Neuron (in vitro differentiated cells): ENCODE measurements at regions not wholly inside any gene's neighbourhood (a gene's known extent, or its start where the extent isn't known, plus 50 kb on each side); places are given as distances from the start of the nearest gene placed in this dataset.

Experiments used
- H2AFZ ChIP-seq: one replicate; pipeline ENCODE4 v1.6.1; 2013; ENCODE audit warnings: low read depth, mild to moderate bottlenecking, inconsistent platforms, low read length, moderate library complexity
- H3K27me3 ChIP-seq: one replicate; pipeline ENCODE4 v1.6.1; 2013; ENCODE audit warnings: low read length; ENCODE audit not compliant: insufficient read depth
- H3K36me3 ChIP-seq: one replicate; pipeline ENCODE4 v1.6.1; 2013; ENCODE audit warnings: low read length; ENCODE audit not compliant: insufficient read depth
- H3K4me1 ChIP-seq: one replicate; pipeline ENCODE4 v1.6.1; 2013; ENCODE audit warnings: low read length; ENCODE audit not compliant: insufficient read depth
- H3K4me3 ChIP-seq: 2 replicates; pipeline ENCODE4 v1.5.1; 2013; ENCODE audit warnings: mild to moderate bottlenecking, low read length, moderate library complexity
- H3K9me3 ChIP-seq: one replicate; pipeline ENCODE4 v1.6.1; 2013; ENCODE audit warnings: low read length

GRCh38 chr6:23367311-23367710 is 758.7 kb upstream of the NRSN1 start:
- Histone ChIP-seq H3K4me1 (peaks cover 2% of the 10 kb centered on the region), H3K9me3 (no peaks in the 10 kb centered on the region), H3K36me3 (no peaks in the 10 kb centered on the region), H3K27me3 (no peaks in the 10 kb centered on the region), H3K4me3 (no peak overlapping the region), H2AFZ (no peak overlapping the region)

DNA sequence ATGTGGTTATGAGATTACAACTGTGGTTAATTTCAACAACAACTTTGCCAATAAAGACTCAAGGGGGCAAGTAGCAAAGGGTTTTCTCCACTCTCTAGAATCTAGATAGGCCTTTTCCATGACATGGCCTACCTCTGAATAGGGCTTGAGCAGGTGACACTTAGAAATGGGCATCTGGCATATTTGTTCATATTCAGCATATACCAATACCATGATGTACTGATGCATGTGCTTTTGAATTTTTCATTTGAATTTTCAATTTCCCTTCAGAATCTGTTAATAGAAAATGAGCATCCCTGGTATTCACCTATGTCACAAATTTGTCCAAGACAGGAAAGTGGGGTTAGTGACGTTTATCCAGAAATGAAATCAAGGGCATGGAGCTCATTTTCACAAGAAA is 757.5 kb upstream of the NRSN1 start:
- H3K27me3 ChIP-seq: no peaks in the 10 kb centered on the region
- H3K9me3 ChIP-seq: no peaks in the 10 kb centered on the region
- H3K4me3 ChIP-seq: no peak overlapping the region
- H2AFZ ChIP-seq: no peak overlapping the region
- H3K36me3 ChIP-seq: no peaks in the 10 kb centered on the region
- H3K4me1 ChIP-seq: peaks cover 2% of the 10 kb centered on the region

DNA sequence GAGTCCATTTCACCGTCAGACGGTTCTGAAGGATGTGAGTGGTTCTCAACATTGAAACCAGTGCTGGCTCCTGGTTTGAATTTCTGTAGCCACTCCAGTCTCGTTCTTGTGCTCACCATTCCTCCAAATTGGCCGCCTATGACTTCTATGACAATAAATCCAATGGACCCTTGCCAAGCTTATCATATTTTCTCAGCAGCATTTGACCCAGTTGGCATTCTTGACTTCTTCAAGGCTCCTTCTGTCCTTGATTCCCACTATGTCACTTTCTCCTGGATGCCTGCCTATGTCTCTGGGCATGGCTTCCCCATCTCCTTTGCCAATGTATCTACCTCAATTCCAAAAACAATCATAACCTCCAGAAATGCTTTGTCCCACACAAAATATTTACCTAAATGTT is 756.0 kb upstream of the NRSN1 start:
- no peak overlapping the region for H3K4me3 ChIP-seq
- H3K9me3 ChIP-seq: no peaks in the 10 kb centered on the region
- H3K36me3 ChIP-seq: no peaks in the 10 kb centered on the region
- no peaks in the 10 kb centered on the region for H3K27me3 ChIP-seq
- H2AFZ ChIP-seq: no peak overlapping the region
- H3K4me1 ChIP-seq: peaks cover 2% of the 10 kb centered on the region

GRCh38 chr6:23371132-23371915 is 754.7 kb upstream of the NRSN1 start:
- Histone ChIP-seq H2AFZ (no peak overlapping the region), H3K4me1 (peaks cover 2% of the 10 kb centered on the region), H3K27me3 (no peaks in the 10 kb centered on the region), H3K36me3 (no peaks in the 10 kb centered on the region), H3K9me3 (no peaks in the 10 kb centered on the region), H3K4me3 (no peak overlapping the region)

GRCh38 chr6:23377830-23378229 is 748.2 kb upstream of the NRSN1 start:
- Histone ChIP-seq H3K27me3 (no peaks in the 10 kb centered on the region), H3K36me3 (no peaks in the 10 kb centered on the region), H3K9me3 (peaks cover 2% of the 10 kb centered on the region), H2AFZ (no peak overlapping the region), H3K4me3 (no peak overlapping the region), H3K4me1 (no peaks in the 10 kb centered on the region)

GRCh38 chr6:23380465-23380864 is 745.5 kb upstream of the NRSN1 start:
- peaks cover 2% of the 10 kb centered on the region for H3K9me3 ChIP-seq
- H3K4me1 ChIP-seq: no peaks in the 10 kb centered on the region
- no peak overlapping the region for H2AFZ ChIP-seq
- H3K27me3 ChIP-seq: no peaks in the 10 kb centered on the region
- no peak overlapping the region for H3K4me3 ChIP-seq
- H3K36me3 ChIP-seq: no peaks in the 10 kb centered on the region

GRCh38 chr6:23388086-23388783 is 737.8 kb upstream of the NRSN1 start:
- H2AFZ ChIP-seq: no peak overlapping the region
- no peaks in the 10 kb centered on the region for H3K9me3 ChIP-seq
- H3K36me3 ChIP-seq: no peaks in the 10 kb centered on the region
- no peak overlapping the region for H3K4me3 ChIP-seq
- no peaks in the 10 kb centered on the region for H3K4me1 ChIP-seq
- no peaks in the 10 kb centered on the region for H3K27me3 ChIP-seq

DNA sequence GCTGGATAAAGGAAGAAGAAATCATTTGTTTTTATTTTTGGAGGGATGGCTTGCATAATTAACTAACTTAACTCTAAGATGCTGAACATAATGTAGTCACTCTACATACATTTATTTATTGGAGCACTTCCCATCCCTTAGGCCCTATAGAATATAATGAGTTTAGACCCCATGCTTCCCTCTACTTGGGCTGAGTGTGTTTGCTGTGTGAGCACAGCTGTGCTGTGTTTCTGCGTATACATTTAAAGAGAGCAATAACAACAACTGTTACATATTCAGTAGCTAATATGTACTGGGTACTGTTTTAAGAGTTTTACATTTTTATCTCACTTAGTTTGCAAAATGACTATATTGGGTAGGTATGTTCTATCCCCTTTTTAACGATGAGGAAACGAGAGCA is 736.6 kb upstream of the NRSN1 start:
- peaks cover 2% of the 10 kb centered on the region for H3K4me1 ChIP-seq
- H3K36me3 ChIP-seq: no peaks in the 10 kb centered on the region
- H3K9me3 ChIP-seq: no peaks in the 10 kb centered on the region
- no peak overlapping the region for H3K4me3 ChIP-seq
- H3K27me3 ChIP-seq: no peaks in the 10 kb centered on the region
- H2AFZ ChIP-seq: no peak overlapping the region

GRCh38 chr6:23390221-23390620 is 735.8 kb upstream of the NRSN1 start:
- Histone ChIP-seq H3K9me3 (no peaks in the 10 kb centered on the region), H3K4me3 (no peak overlapping the region)

DNA sequence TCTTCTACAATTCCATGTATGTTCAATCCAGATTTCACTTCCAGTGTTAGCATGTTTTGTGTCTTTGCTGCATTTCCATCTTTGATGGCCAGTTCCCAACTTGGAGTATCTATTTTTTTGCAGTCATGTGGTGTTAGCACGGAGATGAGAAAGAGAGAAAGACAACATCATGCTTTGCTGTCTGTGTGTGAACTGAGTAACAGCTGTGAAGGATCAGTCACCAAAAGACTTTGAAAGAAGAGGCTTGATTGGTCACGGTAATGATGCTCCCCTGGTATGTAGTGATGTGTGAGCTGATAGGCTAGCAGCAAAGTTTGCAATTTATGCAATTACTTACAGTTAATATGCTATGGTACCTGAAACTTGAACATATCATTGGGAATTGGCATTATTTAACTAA is 731.3 kb upstream of the NRSN1 start:
- Histone ChIP-seq H2AFZ (no peak overlapping the region), H3K4me3 (no peak overlapping the region), H3K9me3 (no peaks in the 10 kb centered on the region), H3K27me3 (no peaks in the 10 kb centered on the region), H3K4me1 (peaks cover 7% of the 10 kb centered on the region), H3K36me3 (no peaks in the 10 kb centered on the region)

More at GRCh38 chr6:23390221-23390620, 735.8 kb upstream of the NRSN1 start:
- H3K36me3 ChIP-seq: no peaks in the 10 kb centered on the region
- no peaks in the 10 kb centered on the region for H3K27me3 ChIP-seq
- H3K4me1 ChIP-seq: peaks cover 3% of the 10 kb centered on the region
- H2AFZ ChIP-seq: no peak overlapping the region

DNA sequence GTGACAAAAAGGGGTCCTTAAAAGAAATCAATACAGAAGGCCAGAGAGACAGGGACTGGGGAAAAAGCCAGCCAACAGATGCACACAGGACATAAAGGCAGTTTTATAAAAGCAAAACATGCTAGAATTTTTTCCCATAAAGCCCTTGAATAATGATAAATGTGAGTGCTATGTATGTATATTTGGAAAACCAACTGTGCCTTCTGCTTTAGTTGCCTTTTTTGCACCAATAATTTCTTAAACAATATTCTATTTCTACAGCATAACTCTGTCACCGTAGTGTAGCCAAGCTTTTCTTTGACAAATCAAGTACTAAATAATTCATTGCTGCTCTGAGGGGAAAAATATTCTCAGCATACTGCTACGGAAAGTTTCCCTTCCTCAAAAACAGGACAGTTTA is 730.6 kb upstream of the NRSN1 start:
- no peak overlapping the region for H2AFZ ChIP-seq
- H3K9me3 ChIP-seq: no peaks in the 10 kb centered on the region
- H3K27me3 ChIP-seq: no peaks in the 10 kb centered on the region
- no peak overlapping the region for H3K4me3 ChIP-seq
- H3K4me1 ChIP-seq: peaks cover 7% of the 10 kb centered on the region
- no peaks in the 10 kb centered on the region for H3K36me3 ChIP-seq

DNA sequence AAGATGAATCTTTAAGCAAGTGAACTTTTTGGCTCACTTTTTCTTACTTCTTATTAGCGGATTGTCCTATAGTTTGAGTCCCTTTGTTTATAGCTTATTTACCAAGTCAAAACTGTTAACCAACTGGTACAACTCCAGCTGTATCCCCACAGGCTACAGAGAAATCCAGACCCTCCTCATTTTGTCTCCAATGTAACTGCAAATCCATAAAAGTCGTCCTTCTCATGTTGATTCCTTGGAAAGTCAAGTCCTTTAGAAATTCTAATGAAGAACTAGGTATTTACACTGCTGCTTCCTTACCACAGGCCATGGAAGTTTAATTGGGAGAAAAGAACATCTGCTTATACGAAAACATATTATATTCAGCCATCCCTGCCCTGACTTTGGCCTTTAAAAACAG is 729.1 kb upstream of the NRSN1 start:
- no peak overlapping the region for H2AFZ ChIP-seq
- H3K27me3 ChIP-seq: no peaks in the 10 kb centered on the region
- peaks cover 7% of the 10 kb centered on the region for H3K4me1 ChIP-seq
- H3K4me3 ChIP-seq: no peak overlapping the region
- no peaks in the 10 kb centered on the region for H3K36me3 ChIP-seq
- no peaks in the 10 kb centered on the region for H3K9me3 ChIP-seq

DNA sequence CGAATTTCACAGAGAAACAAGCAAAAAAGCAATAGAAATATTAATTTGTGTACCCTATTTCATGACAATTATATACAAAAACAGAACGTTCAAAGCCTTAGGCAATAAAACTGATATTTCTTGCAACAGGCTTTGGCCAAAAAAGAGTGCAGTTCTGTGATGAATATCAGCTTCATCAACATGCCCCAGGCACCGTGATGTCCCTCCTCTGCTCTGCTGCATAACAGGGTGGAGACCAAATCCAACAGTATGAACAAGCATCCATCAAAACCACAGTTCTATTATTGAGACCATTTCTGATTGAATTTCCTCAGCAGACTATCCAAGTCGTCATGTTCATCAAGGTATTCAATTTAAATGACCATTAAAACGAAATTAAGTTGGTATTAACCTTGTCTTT is 722.6 kb upstream of the NRSN1 start:
- Histone ChIP-seq H3K9me3 (no peaks in the 10 kb centered on the region), H3K4me1 (peaks cover 5% of the 10 kb centered on the region), H3K27me3 (no peaks in the 10 kb centered on the region), H2AFZ (no peak overlapping the region), H3K36me3 (no peaks in the 10 kb centered on the region), H3K4me3 (no peak overlapping the region)
